IMR-90 (cell line): ENCODE measurements at regions not wholly inside any gene's neighbourhood (a gene's known extent, or its start where the extent isn't known, plus 50 kb on each side); places are given as distances from the start of the nearest gene placed in this dataset.

Experiments
- ATAC-seq: fragments of 200-7000 bp; cut with Tn5 transposase; 2 replicates; pipeline ENCODE4 v1.9.1; 2020; ENCODE audit warnings: low read depth, mild to moderate bottlenecking, moderate library complexity
- BruUV-seq: library from RNA; stranded (reverse); fragments of 400-500 nt; replicated peaks from 2 replicates; lab custom pipeline; 2021; lab: Mats Ljungman, UMichigan
- CTCF ChIA-PET: fragments of 300-600 bp; formaldehyde crosslinking; extraction: SDS; loops from one replicate; lab custom pipeline; 2021; ENCODE audit warnings: antibody characterized with exemption; lab: Yijun Ruan, JAX
- POLR2A ChIA-PET: fragments of 300-600 bp; sonication (Branson Sonifier 250); formaldehyde crosslinking; loops from one replicate; lab custom pipeline; 2022; ENCODE audit warnings: antibody characterized with exemption; ENCODE audit not compliant: unreplicated experiment; lab: Charles Lee
- DNase-seq: peaks from one replicate; pipeline ENCODE4 v3.0.0; 2013
- H2AFZ ChIP-seq: replicated peaks from 2 replicates; pipeline ENCODE3; 2013; ENCODE audit warnings: low read length, mild to moderate bottlenecking; ENCODE audit not compliant: poor library complexity
- H2AK5ac ChIP-seq: 2 replicates; pipeline ENCODE4 v1.6.1; 2013; ENCODE audit warnings: low read depth, low read length, inconsistent platforms
- H2AK9ac ChIP-seq: replicated peaks from 2 replicates; pipeline ENCODE3; 2013; ENCODE audit warnings: mild to moderate bottlenecking, low read depth, low read length, moderate library complexity; ENCODE audit not compliant: poor library complexity
- H2BK120ac ChIP-seq: 2 replicates; pipeline ENCODE4 v1.6.1; 2013; ENCODE audit warnings: low read depth, low read length, inconsistent platforms
- H2BK15ac ChIP-seq: 3 replicates; pipeline ENCODE4 v1.6.1; 2013; ENCODE audit warnings: low read depth, low read length, inconsistent platforms
- H2BK20ac ChIP-seq: 2 replicates; pipeline ENCODE4 v1.6.1; 2013; ENCODE audit warnings: low read depth, mild to moderate bottlenecking, inconsistent platforms, low read length, moderate library complexity
- H2BK5ac ChIP-seq: 2 replicates; pipeline ENCODE4 v1.6.1; 2013; ENCODE audit warnings: mild to moderate bottlenecking, low read depth, low read length, inconsistent platforms; ENCODE audit not compliant: poor library complexity, severe bottlenecking
- H3K14ac ChIP-seq: replicated peaks from 2 replicates; pipeline ENCODE4 v1.6.1; 2013; ENCODE audit warnings: low read depth, low read length, inconsistent platforms
- H3K18ac ChIP-seq: 2 replicates; pipeline ENCODE4 v1.6.1; 2013; ENCODE audit warnings: low read depth, low read length, control low read depth
- H3K23ac ChIP-seq: 2 replicates; pipeline ENCODE4 v1.6.1; 2013; ENCODE audit warnings: low read depth, low read length, inconsistent platforms
- H3K27ac ChIP-seq: 2 replicates; pipeline ENCODE4 v1.5.1; 2013; ENCODE audit warnings: mild to moderate bottlenecking, control low read depth, low read length; ENCODE audit not compliant: insufficient read depth
- H3K27me3 ChIP-seq: 2 replicates; pipeline ENCODE4 v1.6.1; 2013; ENCODE audit warnings: low read length; ENCODE audit not compliant: control insufficient read depth, insufficient read depth
- H3K36me3 ChIP-seq: 2 replicates; pipeline ENCODE4 v1.6.1; 2013; ENCODE audit warnings: low read length, mixed read lengths; ENCODE audit not compliant: control insufficient read depth, insufficient read depth
- H3K4ac ChIP-seq: 2 replicates; pipeline ENCODE4 v1.6.1; 2013; ENCODE audit warnings: low read depth, low read length, inconsistent platforms
- H3K4me1 ChIP-seq: 2 replicates; pipeline ENCODE4 v1.6.1; 2013; ENCODE audit warnings: low read length, mixed read lengths; ENCODE audit not compliant: control insufficient read depth, insufficient read depth
- H3K4me2 ChIP-seq: 2 replicates; pipeline ENCODE4 v1.6.1; 2013; ENCODE audit warnings: low read depth, mild to moderate bottlenecking, control low read depth, low read length, moderate library complexity
- H3K4me3 ChIP-seq: 2 replicates; pipeline ENCODE4 v1.5.1; 2013; ENCODE audit warnings: low read depth, mild to moderate bottlenecking, control low read depth, low read length, moderate library complexity; ENCODE audit not compliant: insufficient read depth
- H3K56ac ChIP-seq: 2 replicates; pipeline ENCODE4 v1.6.1; 2013; ENCODE audit warnings: low read length, inconsistent platforms; ENCODE audit not compliant: insufficient read depth; ENCODE audit errors: extremely low read depth
- H3K79me1 ChIP-seq, 2 experiments: 2 replicates each; pipeline ENCODE4 v1.6.1; 2013; ENCODE audit warnings: low read length in 2 of 2, inconsistent platforms in 1 of 2, low read depth in 1 of 2
- H3K9ac ChIP-seq: 2 replicates; pipeline ENCODE4 v1.6.1; 2013; ENCODE audit warnings: low read depth, low read length, control low read depth
- H3K9me1 ChIP-seq: 2 replicates; pipeline ENCODE4 v1.6.1; 2013; ENCODE audit warnings: low read length, inconsistent platforms; ENCODE audit not compliant: insufficient read depth
- H3K9me3 ChIP-seq: 2 replicates; pipeline ENCODE4 v1.6.1; 2013; ENCODE audit warnings: low read length; ENCODE audit not compliant: control insufficient read depth, insufficient read depth
- H4K20me1 ChIP-seq: 2 replicates; pipeline ENCODE4 v1.6.1; 2013; ENCODE audit warnings: low read length, inconsistent platforms; ENCODE audit not compliant: insufficient read depth
- H4K5ac ChIP-seq: 2 replicates; pipeline ENCODE4 v1.6.1; 2013; ENCODE audit warnings: mild to moderate bottlenecking, low read depth, low read length, control low read depth
- H4K8ac ChIP-seq, 2 experiments: 2 replicates each; pipeline ENCODE4 v1.6.1; 2013; ENCODE audit warnings: low read depth in 2 of 2, low read length in 2 of 2, control low read depth in 1 of 2, inconsistent platforms in 1 of 2
- H4K91ac ChIP-seq: 2 replicates; pipeline ENCODE4 v1.6.1; 2013; ENCODE audit warnings: low read depth, low read length, inconsistent platforms; ENCODE audit not compliant: insufficient read depth
- BHLHE40 ChIP-seq: fragments of 150-350 bp; IDR thresholded peaks from 2 replicates; pipeline ENCODE4 v1.6.1; 2016; ENCODE audit warnings: mild to moderate bottlenecking, low read depth, low read length
- CEBPB ChIP-seq: IDR thresholded peaks from 2 replicates; pipeline ENCODE4 v1.6.1; 2012; ENCODE audit warnings: low read depth, low read length, improper control_type of control experiment
- ELK1 ChIP-seq: fragments of 150-350 bp; IDR thresholded peaks from 2 replicates; pipeline ENCODE4 v1.6.1; 2016; ENCODE audit warnings: low read depth, mild to moderate bottlenecking, low read length, moderate library complexity, borderline replicate concordance
- FOS ChIP-seq: fragments of 150-350 bp; IDR thresholded peaks from 2 replicates; pipeline ENCODE4 v1.6.1; 2016; ENCODE audit warnings: low read depth, low read length
- MAFK ChIP-seq: IDR thresholded peaks from 2 replicates; pipeline ENCODE4 v1.6.1; 2012; ENCODE audit warnings: low read depth, low read length, improper control_type of control experiment
- MAZ ChIP-seq: IDR thresholded peaks from 2 replicates; pipeline ENCODE4 v1.6.1; 2012; ENCODE audit warnings: low read depth, mild to moderate bottlenecking, low read length, improper control_type of control experiment, moderate library complexity, borderline replicate concordance
- MXI1 ChIP-seq: IDR thresholded peaks from 2 replicates; pipeline ENCODE4 v1.6.1; 2012; ENCODE audit warnings: low read depth, mild to moderate bottlenecking, low read length, moderate library complexity, borderline replicate concordance
- NFE2L2 ChIP-seq: fragments of 150-350 bp; IDR thresholded peaks from 2 replicates; pipeline ENCODE4 v1.6.1; 2016; ENCODE audit warnings: low read depth, mild to moderate bottlenecking, low read length
- POLR2A ChIP-seq: IDR thresholded peaks from 2 replicates; pipeline ENCODE4 v1.6.1; 2012; ENCODE audit warnings: mild to moderate bottlenecking, low read depth, low read length
- RAD21 ChIP-seq: IDR thresholded peaks from 2 replicates; pipeline ENCODE4 v1.6.1; 2012; ENCODE audit warnings: low read length, improper control_type of control experiment
- RCOR1 ChIP-seq: IDR thresholded peaks from 2 replicates; pipeline ENCODE4 v1.6.1; 2012; ENCODE audit warnings: mild to moderate bottlenecking, low read length, improper control_type of control experiment; ENCODE audit not compliant: insufficient replicate concordance
- USF2 ChIP-seq: fragments of 150-350 bp; IDR thresholded peaks from 2 replicates; pipeline ENCODE4 v1.6.1; 2017; ENCODE audit warnings: mild to moderate bottlenecking, antibody characterized with exemption, low read length, low read depth
- dilution Hi-C: fragments of 300-500 bp; cut with HindIII; formaldehyde crosslinking; loops from one replicate; pipeline ENCODE4 v1.14.3; 2018; ENCODE audit warnings: low sequenced_read_pairs; ENCODE audit not compliant: unreplicated experiment
- in situ Hi-C: fragments of 300-500 bp; cut with MboI; formaldehyde crosslinking; loops from 3 replicates; pipeline ENCODE4 v1.14.3; 2019; ENCODE audit warnings: low sequenced_read_pairs, inconsistent platforms, mixed read lengths
- intact Hi-C: fragments of 100-400 bp; cut with micrococcal nuclease; formaldehyde crosslinking; loops from 2 replicates; pipeline ENCODE4 v1.10.0; 2022
- TF ChIP-seq, protein P1 (sequence below): conservative IDR thresholded peaks from 2 replicates; pipeline ENCODE4 v1.5.1; 2012; ENCODE audit warnings: mild to moderate bottlenecking, low read depth, low read length, improper control_type of control experiment

GRCh38 chr15:54820098-54820497 lies 376.6 kb downstream of the RSL24D1 start:
- TF ChIP-seq POLR2A (no peak), USF2 (no peak), MAFK (no peak), MAZ (no peak), NFE2L2 (no peak), MXI1 (no peak), ELK1 (no peak), RCOR1 (no peak), BHLHE40 (no peak), FOS (no peak), CEBPB (no peak), RAD21 (no peak)
- TF ChIP-seq, protein P1, sequence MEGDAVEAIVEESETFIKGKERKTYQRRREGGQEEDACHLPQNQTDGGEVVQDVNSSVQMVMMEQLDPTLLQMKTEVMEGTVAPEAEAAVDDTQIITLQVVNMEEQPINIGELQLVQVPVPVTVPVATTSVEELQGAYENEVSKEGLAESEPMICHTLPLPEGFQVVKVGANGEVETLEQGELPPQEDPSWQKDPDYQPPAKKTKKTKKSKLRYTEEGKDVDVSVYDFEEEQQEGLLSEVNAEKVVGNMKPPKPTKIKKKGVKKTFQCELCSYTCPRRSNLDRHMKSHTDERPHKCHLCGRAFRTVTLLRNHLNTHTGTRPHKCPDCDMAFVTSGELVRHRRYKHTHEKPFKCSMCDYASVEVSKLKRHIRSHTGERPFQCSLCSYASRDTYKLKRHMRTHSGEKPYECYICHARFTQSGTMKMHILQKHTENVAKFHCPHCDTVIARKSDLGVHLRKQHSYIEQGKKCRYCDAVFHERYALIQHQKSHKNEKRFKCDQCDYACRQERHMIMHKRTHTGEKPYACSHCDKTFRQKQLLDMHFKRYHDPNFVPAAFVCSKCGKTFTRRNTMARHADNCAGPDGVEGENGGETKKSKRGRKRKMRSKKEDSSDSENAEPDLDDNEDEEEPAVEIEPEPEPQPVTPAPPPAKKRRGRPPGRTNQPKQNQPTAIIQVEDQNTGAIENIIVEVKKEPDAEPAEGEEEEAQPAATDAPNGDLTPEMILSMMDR, result no peak
- dilution Hi-C loops, result no loop called here
- intact Hi-C loops, result no loop called here
- no peak overlapping the region for H2BK5ac ChIP-seq
- no peak overlapping the region for H3K4ac ChIP-seq
- H3K4me1 ChIP-seq, result no peaks in the 10 kb centered on the region
- no peak overlapping the region for H3K14ac ChIP-seq
- DNase-seq (no peak), ATAC-seq (no peak)
- H3K9me1 ChIP-seq, result no peaks in the 10 kb centered on the region
- H3K27ac ChIP-seq, result no peak overlapping the region
- H4K91ac ChIP-seq, result no peak overlapping the region
- no peak overlapping the region for H4K8ac ChIP-seq
- CTCF ChIA-PET, result no interaction called here
- no peaks in the 10 kb centered on the region for H3K79me1 ChIP-seq
- no peak overlapping the region for H3K23ac ChIP-seq
- H3K36me3 ChIP-seq, result no peaks in the 10 kb centered on the region
- peaks cover 15% of the 10 kb centered on the region for H3K9me3 ChIP-seq
- POLR2A ChIA-PET, result no interaction called here
- H4K20me1 ChIP-seq, result no peaks in the 10 kb centered on the region
- H2BK15ac ChIP-seq, result no peak overlapping the region
- H2AK9ac ChIP-seq, result no peak overlapping the region
- H2BK120ac ChIP-seq, result no peak overlapping the region
- H3K4me3 ChIP-seq, result no peak overlapping the region
- H4K5ac ChIP-seq, result no peak overlapping the region
- H2AK5ac ChIP-seq, result no peak overlapping the region
- H2AFZ ChIP-seq, result no peak overlapping the region
- no peak overlapping the region for H2BK20ac ChIP-seq
- no peaks in the 10 kb centered on the region for H3K27me3 ChIP-seq
- in situ Hi-C loops, result loop anchor here (25.0 kb wide), 1 partner anchor 92 kb away; no protein-coding TSS in a partner anchor
- H3K4me2 ChIP-seq, result no peak overlapping the region
- no peak overlapping the region for H3K18ac ChIP-seq
- no TSS peak for BruUV-seq
- H3K56ac ChIP-seq, result no peak overlapping the region
- H3K9ac ChIP-seq, result no peak overlapping the region
